Activated T-helper 1 cell treated with Interleukin-2 at 50 U/mL for 16 hours (primary cell): ENCODE measurements at regions not wholly inside any gene's neighbourhood (a gene's known extent, or its start where the extent isn't known, plus 50 kb on each side); places are given as distances from the start of the nearest gene placed in this dataset.

ENCODE experiments used
- DNase-seq: peaks from one replicate; pipeline ENCODE4 v3.0.0-alpha.2; 2020; ENCODE audit warnings: low read depth

GRCh38 chr17:65444049-65444448 lies 117.4 kb downstream of the AXIN2 start:
- DNase-seq = no peak

GRCh38 chr17:65442691-65443090 lies 118.8 kb downstream of the AXIN2 start:
- DNase-seq = no peak

- no peak for DNase-seq
These were observed 119.2 kb downstream of the AXIN2 start for GRCh38 chr17:65442250-65442649.

GRCh38 chr17:65441053-65441605 lies 120.3 kb downstream of the AXIN2 start:
- DNase-seq = no peak

- DNase-seq = no peak
These were observed 122.6 kb downstream of the AXIN2 start for GRCh38 chr17:65438708-65439294.

- no peak for DNase-seq
These were observed 123.3 kb downstream of the AXIN2 start for GRCh38 chr17:65438173-65438572.

GRCh38 chr17:65436871-65437270 lies 124.6 kb downstream of the AXIN2 start:
- DNase-seq = no peak

GRCh38 chr17:65434878-65435277 lies 126.6 kb downstream of the AXIN2 start:
- no peak for DNase-seq

GRCh38 chr17:65434251-65434650 lies 127.2 kb downstream of the AXIN2 start:
- DNase-seq = no peak

- no peak for DNase-seq
These were observed 127.9 kb downstream of the AXIN2 start for GRCh38 chr17:65433592-65433991.

GRCh38 chr17:65433157-65433556 lies 128.3 kb downstream of the AXIN2 start:
- DNase-seq = no peak

GRCh38 chr17:65431116-65431515 lies 130.3 kb downstream of the AXIN2 start:
- DNase-seq = no peak

- no peak for DNase-seq
These were observed 131.1 kb downstream of the AXIN2 start for GRCh38 chr17:65430209-65430833.

GRCh38 chr17:65423346-65424140 lies 137.9 kb downstream of the AXIN2 start:
- no peak for DNase-seq

- DNase-seq = no peak
These were observed 142.8 kb downstream of the AXIN2 start for GRCh38 chr17:65418622-65419021.

GRCh38 chr17:65417406-65418221 lies 143.8 kb downstream of the AXIN2 start:
- no peak for DNase-seq

- DNase-seq = no peak
These were observed 145.5 kb downstream of the AXIN2 start for GRCh38 chr17:65415991-65416390.

- DNase-seq = no peak
These were observed 148.1 kb downstream of the AXIN2 start for GRCh38 chr17:65413390-65413789.

GRCh38 chr17:65409381-65409780 lies 152.1 kb downstream of the AXIN2 start:
- DNase-seq = no peak

- DNase-seq = no peak
These were observed 153.4 kb downstream of the AXIN2 start for GRCh38 chr17:65408050-65408449.

GRCh38 chr17:65407017-65407416 lies 154.4 kb downstream of the AXIN2 start:
- no peak for DNase-seq

GRCh38 chr17:65406552-65406951 lies 154.9 kb downstream of the AXIN2 start:
- DNase-seq = no peak
